GM12878 (cell line): ENCODE measurements at regions not wholly inside any gene's neighbourhood (a gene's known extent, or its start where the extent isn't known, plus 50 kb on each side); places are given as distances from the start of the nearest gene placed in this dataset.
A peak's percentile ranks its signal among the peaks of the same experiment; 100 is the strongest.

Experiments
- ATAC-seq: fragments of 200-7000 bp; cut with Tn5 transposase; 3 replicates; pipeline ENCODE4 v1.9.1; 2020; ENCODE audit warnings: mild to moderate bottlenecking, moderate library complexity
- BruUV-seq: library from RNA; stranded (reverse); fragments of 400-500 nt; replicated peaks from 2 replicates; lab custom pipeline; 2021; lab: Mats Ljungman, UMichigan
- CTCF ChIA-PET: fragments of 300-600 bp; sonication (Branson Sonifier 250); formaldehyde crosslinking; extraction: SDS; loops from one replicate; lab custom pipeline; 2021; ENCODE audit warnings: inconsistent platforms; lab: Yijun Ruan, JAX
- POLR2A ChIA-PET: fragments of 350-600 bp; formaldehyde crosslinking; extraction: SDS; loops from one replicate; lab custom pipeline; 2021; ENCODE audit warnings: inconsistent platforms; lab: Charles Lee
- RAD21 ChIA-PET: fragments of 300-600 bp; sonication (Branson Sonifier 250); formaldehyde crosslinking; loops from one replicate; lab custom pipeline; 2023; ENCODE audit warnings: antibody characterized with exemption; ENCODE audit not compliant: unreplicated experiment; lab: Charles Lee
- SMC1A ChIA-PET: fragments of 300-600 bp; sonication (Branson Sonifier 250); formaldehyde crosslinking; loops from one replicate; lab custom pipeline; 2023; ENCODE audit not compliant: unreplicated experiment, uncharacterized antibody; lab: Charles Lee
- DNase-seq: peaks from one replicate; pipeline ENCODE4 v3.0.0-alpha.2; 2011; ENCODE audit warnings: low read depth, low spot score
- FAIRE-seq: peaks from 3 replicates; lab custom pipeline; 2011; peaks lifted over from hg19 to GRCh38; lab: Jason Lieb, UNC
- H2AFZ ChIP-seq: 2 replicates; pipeline ENCODE4 v1.6.0; 2011; ENCODE audit warnings: low read depth, low read length, control low read depth; ENCODE audit not compliant: control insufficient read depth
- H3K27ac ChIP-seq: 2 replicates; pipeline ENCODE4 v1.5.1; 2011; ENCODE audit warnings: control low read depth; ENCODE audit not compliant: control insufficient read depth, insufficient read depth
- H3K27me3 ChIP-seq, 2 experiments: replicated peaks in 1 of 2; 2 replicates each; pipeline versions ENCODE4 v1.6.0 to v1.6.1; 2011; ENCODE audit warnings: low read length in 1 of 2; ENCODE audit not compliant: control insufficient read depth in 2 of 2, insufficient read depth in 2 of 2
- H3K36me3 ChIP-seq, 2 experiments: 2 replicates each; pipeline ENCODE4 v1.5.1; 2011; ENCODE audit warnings: low read length in 1 of 2; ENCODE audit not compliant: control insufficient read depth in 2 of 2, insufficient read depth in 2 of 2
- H3K4me1 ChIP-seq: 2 replicates; pipeline ENCODE4 v1.6.1; 2011; ENCODE audit warnings: mild to moderate bottlenecking, low read length, moderate library complexity, mixed read lengths; ENCODE audit not compliant: control insufficient read depth, insufficient read depth
- H3K4me2 ChIP-seq: 2 replicates; pipeline ENCODE4 v1.6.0; 2011; ENCODE audit warnings: control low read depth; ENCODE audit not compliant: control insufficient read depth, insufficient read depth
- H3K4me3 ChIP-seq: fragments of 200-600 bp; sonication (generic); 2 replicates; pipeline ENCODE4 v1.5.1; 2016
- H3K79me2 ChIP-seq: 2 replicates; pipeline ENCODE4 v1.6.0; 2011; ENCODE audit warnings: low read length; ENCODE audit not compliant: control insufficient read depth, insufficient read depth
- H3K9ac ChIP-seq: 2 replicates; pipeline ENCODE4 v1.8.0; 2011; ENCODE audit warnings: low read length, control low read depth, mixed read lengths; ENCODE audit not compliant: control insufficient read depth, insufficient read depth
- H3K9me3 ChIP-seq: replicated peaks from 3 replicates; pipeline ENCODE4 v1.5.1; 2011; ENCODE audit warnings: mild to moderate bottlenecking, low read length; ENCODE audit not compliant: control insufficient read depth, insufficient read depth
- H4K20me1 ChIP-seq: 2 replicates; pipeline ENCODE4 v1.6.0; 2011; ENCODE audit not compliant: control insufficient read depth, insufficient read depth
- EZH2 ChIP-seq: IDR thresholded peaks from 2 replicates; pipeline ENCODE4 v1.6.1; 2012; ENCODE audit warnings: low read depth, mild to moderate bottlenecking, control low read depth, inconsistent platforms, low read length, borderline replicate concordance; ENCODE audit not compliant: control insufficient read depth
- MXI1 ChIP-seq: fragments of 150-350 bp; IDR thresholded peaks from 2 replicates; pipeline ENCODE4 v1.6.1; 2011; ENCODE audit warnings: low read depth, mild to moderate bottlenecking, inconsistent platforms, low read length, improper control_type of control experiment
- NFIC ChIP-seq: IDR thresholded peaks from 2 replicates; pipeline ENCODE4 v1.6.1; 2012; ENCODE audit warnings: low read depth, mild to moderate bottlenecking, inconsistent platforms, low read length, moderate library complexity
- POLR2A ChIP-seq: IDR thresholded peaks from 2 replicates; pipeline ENCODE4 v1.6.1; 2011; ENCODE audit warnings: low read depth, mild to moderate bottlenecking, low read length
- SIX5 ChIP-seq: IDR thresholded peaks from 2 replicates; pipeline ENCODE4 v1.6.1; 2011; ENCODE audit warnings: mild to moderate bottlenecking, low read depth, low read length, moderate library complexity; ENCODE audit not compliant: severe bottlenecking
- ZNF622 ChIP-seq: fragments of 450-650 bp; IDR thresholded peaks from 2 replicates; pipeline ENCODE4 v1.6.1; 2017; ENCODE audit warnings: mild to moderate bottlenecking, inconsistent platforms
- WGBS: methylation state at CpG from one replicate; pipeline ENCODE4 v1.1.6; 2016; ENCODE audit warnings: low lambda C conversion rate; ENCODE audit not compliant: insufficient replicate concordance, insufficient coverage; ENCODE audit errors: missing lambda C conversion rate; 5-methylcytosine and 5-hydroxymethylcytosine counted together
- in situ Hi-C: fragments of 300-500 bp; cut with MboI; formaldehyde crosslinking; loops from 9 replicates; pipeline ENCODE4 v1.14.3; 2018; ENCODE audit warnings: mixed read lengths
- intact Hi-C: fragments of 100-400 bp; cut with micrococcal nuclease; formaldehyde crosslinking; loops from one replicate; pipeline ENCODE4 v1.14.2; 2022; ENCODE audit not compliant: unreplicated experiment
- TF ChIP-seq, protein P1 (sequence below): fragments of 450-650 bp; IDR thresholded peaks from 2 replicates; pipeline ENCODE4 v1.6.1; 2017; ENCODE audit warnings: borderline replicate concordance
- TF ChIP-seq, protein P2 (sequence below): fragments of 450-650 bp; formaldehyde crosslinking; IDR thresholded peaks from 2 replicates; pipeline ENCODE4 v1.4.0; 2020; ENCODE audit warnings: mild to moderate bottlenecking, moderate library complexity
- TF ChIP-seq, protein P3 (sequence below): IDR thresholded peaks from 2 replicates; pipeline ENCODE4 v1.6.1; 2012; ENCODE audit warnings: mild to moderate bottlenecking, low read depth, low read length

DNA sequence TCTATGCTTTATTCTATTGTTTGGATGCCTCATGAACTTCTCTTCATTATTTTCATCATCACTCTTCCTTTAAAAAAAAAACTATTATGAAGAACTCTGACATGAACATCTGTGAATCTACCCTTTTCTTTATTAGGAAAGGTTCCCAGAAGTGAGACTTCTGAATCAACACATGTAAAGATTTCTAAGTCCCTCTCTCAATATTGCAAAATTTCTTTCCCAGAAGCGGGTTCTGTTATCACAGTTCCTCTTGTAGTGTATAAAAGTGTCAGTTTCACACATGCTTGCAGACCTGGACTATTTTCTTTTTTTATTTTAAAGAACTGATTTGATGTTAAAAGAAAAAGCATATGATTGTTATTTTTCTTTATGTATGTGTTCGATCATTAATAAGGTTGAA lies 330.8 kb upstream of the KLF3 start:
- ATAC-seq, result no peak
- H2AFZ ChIP-seq, result no peak overlapping the region
- intact Hi-C loops, result no loop called here
- ChIA-PET SMC1A (no interaction called here), CTCF (no interaction called here), RAD21 (no interaction called here), POLR2A (no interaction called here)
- H3K9me3 ChIP-seq, result peaks cover 5% of the 10 kb centered on the region; the same call in 2 of the 3 replicates
- in situ Hi-C loops, result no loop called here
- no peak overlapping the region for H3K9ac ChIP-seq
- H3K27ac ChIP-seq, result no peak overlapping the region
- H4K20me1 ChIP-seq, result no peaks in the 10 kb centered on the region
- H3K4me1 ChIP-seq, result peaks cover 27% of the 10 kb centered on the region
- no peaks in the 10 kb centered on the region for H3K36me3 ChIP-seq
- no peak for DNase-seq
- H3K4me3 ChIP-seq, result no peak overlapping the region
- TF ChIP-seq NFIC (0 out of 2 replicates have a peak, but pooled peaks have one; percentile 17), EZH2 (no peak)
- 20% methylated on average over 2 of the region's 2 CpGs for WGBS
- H3K27me3 ChIP-seq, result no peaks in the 10 kb centered on the region
- no peak for FAIRE-seq
- no peaks in the 10 kb centered on the region for H3K79me2 ChIP-seq
- no TSS peak for BruUV-seq
- no peak overlapping the region for H3K4me2 ChIP-seq

DNA sequence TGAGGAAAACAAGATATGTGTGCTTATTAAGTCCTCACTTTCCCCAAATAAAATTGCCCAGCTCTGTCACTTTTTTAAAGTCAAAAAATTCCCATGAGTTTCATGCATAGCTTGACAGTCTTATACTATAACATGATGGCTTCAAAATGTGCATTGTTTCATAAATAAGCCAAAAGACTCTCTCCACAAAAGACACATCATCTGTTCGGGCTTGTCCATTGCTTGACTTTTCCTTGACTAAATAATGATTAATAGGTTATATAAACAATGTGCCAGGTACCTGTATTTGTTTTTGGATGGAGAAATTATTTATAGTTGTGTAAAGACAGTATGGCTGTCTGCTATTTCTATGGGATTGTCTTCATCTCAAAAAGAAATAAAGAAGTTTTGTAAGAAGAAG lies 329.2 kb upstream of the KLF3 start:
- WGBS, result 0% methylated on average over 1 of the region's 1 CpG
- in situ Hi-C loops, result no loop called here
- SMC1A ChIA-PET, result no interaction called here
- H3K9me3 ChIP-seq, result peaks cover 7% of the 10 kb centered on the region; the same call in 2 of the 3 replicates
- no peaks in the 10 kb centered on the region for H4K20me1 ChIP-seq
- H3K4me1 ChIP-seq, result peaks cover 23% of the 10 kb centered on the region
- RAD21 ChIA-PET, result no interaction called here
- POLR2A ChIA-PET, result no interaction called here
- CTCF ChIA-PET, result no interaction called here
- no TSS peak for BruUV-seq
- H3K4me3 ChIP-seq, result 0 out of 2 replicates have a peak overlapping the region, but pooled peaks have one; percentile 10
- DNase-seq, result no peak
- FAIRE-seq, result no peak
- H3K27me3 ChIP-seq, result no peaks in the 10 kb centered on the region
- no peak overlapping the region for H3K27ac ChIP-seq
- intact Hi-C loops, result no loop called here
- H2AFZ ChIP-seq, result no peak overlapping the region
- no peaks in the 10 kb centered on the region for H3K36me3 ChIP-seq
- no peak overlapping the region for H3K9ac ChIP-seq
- 0 out of 2 replicates have a peak overlapping the region, but pooled peaks have one; percentile 15 for H3K4me2 ChIP-seq
- ATAC-seq, result no peak
- no peaks in the 10 kb centered on the region for H3K79me2 ChIP-seq
- no peak for TF ChIP-seq SIX5
- TF ChIP-seq MXI1, result no peak
- TF ChIP-seq, protein P1, sequence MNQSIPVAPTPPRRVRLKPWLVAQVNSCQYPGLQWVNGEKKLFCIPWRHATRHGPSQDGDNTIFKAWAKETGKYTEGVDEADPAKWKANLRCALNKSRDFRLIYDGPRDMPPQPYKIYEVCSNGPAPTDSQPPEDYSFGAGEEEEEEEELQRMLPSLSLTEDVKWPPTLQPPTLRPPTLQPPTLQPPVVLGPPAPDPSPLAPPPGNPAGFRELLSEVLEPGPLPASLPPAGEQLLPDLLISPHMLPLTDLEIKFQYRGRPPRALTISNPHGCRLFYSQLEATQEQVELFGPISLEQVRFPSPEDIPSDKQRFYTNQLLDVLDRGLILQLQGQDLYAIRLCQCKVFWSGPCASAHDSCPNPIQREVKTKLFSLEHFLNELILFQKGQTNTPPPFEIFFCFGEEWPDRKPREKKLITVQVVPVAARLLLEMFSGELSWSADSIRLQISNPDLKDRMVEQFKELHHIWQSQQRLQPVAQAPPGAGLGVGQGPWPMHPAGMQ, result no peak
- TF ChIP-seq, protein P2, sequence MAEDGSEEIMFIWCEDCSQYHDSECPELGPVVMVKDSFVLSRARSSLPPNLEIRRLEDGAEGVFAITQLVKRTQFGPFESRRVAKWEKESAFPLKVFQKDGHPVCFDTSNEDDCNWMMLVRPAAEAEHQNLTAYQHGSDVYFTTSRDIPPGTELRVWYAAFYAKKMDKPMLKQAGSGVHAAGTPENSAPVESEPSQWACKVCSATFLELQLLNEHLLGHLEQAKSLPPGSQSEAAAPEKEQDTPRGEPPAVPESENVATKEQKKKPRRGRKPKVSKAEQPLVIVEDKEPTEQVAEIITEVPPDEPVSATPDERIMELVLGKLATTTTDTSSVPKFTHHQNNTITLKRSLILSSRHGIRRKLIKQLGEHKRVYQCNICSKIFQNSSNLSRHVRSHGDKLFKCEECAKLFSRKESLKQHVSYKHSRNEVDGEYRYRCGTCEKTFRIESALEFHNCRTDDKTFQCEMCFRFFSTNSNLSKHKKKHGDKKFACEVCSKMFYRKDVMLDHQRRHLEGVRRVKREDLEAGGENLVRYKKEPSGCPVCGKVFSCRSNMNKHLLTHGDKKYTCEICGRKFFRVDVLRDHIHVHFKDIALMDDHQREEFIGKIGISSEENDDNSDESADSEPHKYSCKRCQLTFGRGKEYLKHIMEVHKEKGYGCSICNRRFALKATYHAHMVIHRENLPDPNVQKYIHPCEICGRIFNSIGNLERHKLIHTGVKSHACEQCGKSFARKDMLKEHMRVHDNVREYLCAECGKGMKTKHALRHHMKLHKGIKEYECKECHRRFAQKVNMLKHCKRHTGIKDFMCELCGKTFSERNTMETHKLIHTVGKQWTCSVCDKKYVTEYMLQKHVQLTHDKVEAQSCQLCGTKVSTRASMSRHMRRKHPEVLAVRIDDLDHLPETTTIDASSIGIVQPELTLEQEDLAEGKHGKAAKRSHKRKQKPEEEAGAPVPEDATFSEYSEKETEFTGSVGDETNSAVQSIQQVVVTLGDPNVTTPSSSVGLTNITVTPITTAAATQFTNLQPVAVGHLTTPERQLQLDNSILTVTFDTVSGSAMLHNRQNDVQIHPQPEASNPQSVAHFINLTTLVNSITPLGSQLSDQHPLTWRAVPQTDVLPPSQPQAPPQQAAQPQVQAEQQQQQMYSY, result no peak
- TF ChIP-seq POLR2A, result no peak
- TF ChIP-seq, protein P3, sequence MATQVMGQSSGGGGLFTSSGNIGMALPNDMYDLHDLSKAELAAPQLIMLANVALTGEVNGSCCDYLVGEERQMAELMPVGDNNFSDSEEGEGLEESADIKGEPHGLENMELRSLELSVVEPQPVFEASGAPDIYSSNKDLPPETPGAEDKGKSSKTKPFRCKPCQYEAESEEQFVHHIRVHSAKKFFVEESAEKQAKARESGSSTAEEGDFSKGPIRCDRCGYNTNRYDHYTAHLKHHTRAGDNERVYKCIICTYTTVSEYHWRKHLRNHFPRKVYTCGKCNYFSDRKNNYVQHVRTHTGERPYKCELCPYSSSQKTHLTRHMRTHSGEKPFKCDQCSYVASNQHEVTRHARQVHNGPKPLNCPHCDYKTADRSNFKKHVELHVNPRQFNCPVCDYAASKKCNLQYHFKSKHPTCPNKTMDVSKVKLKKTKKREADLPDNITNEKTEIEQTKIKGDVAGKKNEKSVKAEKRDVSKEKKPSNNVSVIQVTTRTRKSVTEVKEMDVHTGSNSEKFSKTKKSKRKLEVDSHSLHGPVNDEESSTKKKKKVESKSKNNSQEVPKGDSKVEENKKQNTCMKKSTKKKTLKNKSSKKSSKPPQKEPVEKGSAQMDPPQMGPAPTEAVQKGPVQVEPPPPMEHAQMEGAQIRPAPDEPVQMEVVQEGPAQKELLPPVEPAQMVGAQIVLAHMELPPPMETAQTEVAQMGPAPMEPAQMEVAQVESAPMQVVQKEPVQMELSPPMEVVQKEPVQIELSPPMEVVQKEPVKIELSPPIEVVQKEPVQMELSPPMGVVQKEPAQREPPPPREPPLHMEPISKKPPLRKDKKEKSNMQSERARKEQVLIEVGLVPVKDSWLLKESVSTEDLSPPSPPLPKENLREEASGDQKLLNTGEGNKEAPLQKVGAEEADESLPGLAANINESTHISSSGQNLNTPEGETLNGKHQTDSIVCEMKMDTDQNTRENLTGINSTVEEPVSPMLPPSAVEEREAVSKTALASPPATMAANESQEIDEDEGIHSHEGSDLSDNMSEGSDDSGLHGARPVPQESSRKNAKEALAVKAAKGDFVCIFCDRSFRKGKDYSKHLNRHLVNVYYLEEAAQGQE, result no peak
- no peak for TF ChIP-seq ZNF622
